DMS153 (cell line): ENCODE measurements at regions not wholly inside any gene's neighbourhood (a gene's known extent, or its start where the extent isn't known, plus 50 kb on each side); places are given as distances from the start of the nearest gene placed in this dataset.

Source experiments
- DNase-seq: peaks from one replicate; lab custom pipeline; 2025; lab: John Stamatoyannopoulos, UW

- DNase-seq: no peak
Observed at GRCh38 chr2:155157711-155158110, 459.2 kb downstream of the KCNJ3 start.

GRCh38 chr2:155157065-155157464 is 458.6 kb downstream of the KCNJ3 start:
- DNase-seq: no peak

GRCh38 chr2:155151945-155152344 is 453.4 kb downstream of the KCNJ3 start:
- DNase-seq: no peak

- DNase-seq: no peak
Observed at GRCh38 chr2:155151472-155151871, 453.0 kb downstream of the KCNJ3 start.

GRCh38 chr2:155145758-155146229 is 447.3 kb downstream of the KCNJ3 start:
- no peak for DNase-seq

- no peak for DNase-seq
Observed at GRCh38 chr2:155141418-155141817, 442.9 kb downstream of the KCNJ3 start.

GRCh38 chr2:155125585-155126230 is 427.2 kb downstream of the KCNJ3 start:
- DNase-seq: no peak

GRCh38 chr2:155115846-155116245 is 417.4 kb downstream of the KCNJ3 start:
- no peak for DNase-seq

- no peak for DNase-seq
Observed at GRCh38 chr2:155111070-155111469, 412.6 kb downstream of the KCNJ3 start.

GRCh38 chr2:155109527-155109926 is 411.0 kb downstream of the KCNJ3 start:
- no peak for DNase-seq

- no peak for DNase-seq
Observed at GRCh38 chr2:155100261-155100660, 401.8 kb downstream of the KCNJ3 start.

GRCh38 chr2:155099784-155100183 is 401.3 kb downstream of the KCNJ3 start:
- no peak for DNase-seq

GRCh38 chr2:155095613-155096012 is 397.1 kb downstream of the KCNJ3 start:
- no peak for DNase-seq

- no peak for DNase-seq
Observed at GRCh38 chr2:155080373-155080772, 381.9 kb downstream of the KCNJ3 start.

GRCh38 chr2:155070489-155070888 is 372.0 kb downstream of the KCNJ3 start:
- DNase-seq: peak; percentile 39

GRCh38 chr2:155062922-155063258 is 364.4 kb downstream of the KCNJ3 start:
- no peak for DNase-seq

GRCh38 chr2:155062250-155062921 is 363.9 kb downstream of the KCNJ3 start:
- DNase-seq: no peak

- DNase-seq: no peak
Observed at GRCh38 chr2:155060896-155061295, 362.4 kb downstream of the KCNJ3 start.

GRCh38 chr2:155054712-155055111 is 356.2 kb downstream of the KCNJ3 start:
- no peak for DNase-seq

- no peak for DNase-seq
Observed at GRCh38 chr2:155043097-155043496, 344.6 kb downstream of the KCNJ3 start.

GRCh38 chr2:155035308-155035707 is 336.8 kb downstream of the KCNJ3 start:
- no peak for DNase-seq

GRCh38 chr2:155033652-155034051 is 335.2 kb downstream of the KCNJ3 start:
- no peak for DNase-seq

GRCh38 chr2:155030296-155030695 is 331.8 kb downstream of the KCNJ3 start:
- DNase-seq: no peak

- no peak for DNase-seq
Observed at GRCh38 chr2:155026651-155027174, 328.2 kb downstream of the KCNJ3 start.
